ENCODE measurements at regions not wholly inside any gene's neighbourhood (a gene's known extent, or its start where the extent isn't known, plus 50 kb on each side); places are given as distances from the start of the nearest gene placed in this dataset.

DNA sequence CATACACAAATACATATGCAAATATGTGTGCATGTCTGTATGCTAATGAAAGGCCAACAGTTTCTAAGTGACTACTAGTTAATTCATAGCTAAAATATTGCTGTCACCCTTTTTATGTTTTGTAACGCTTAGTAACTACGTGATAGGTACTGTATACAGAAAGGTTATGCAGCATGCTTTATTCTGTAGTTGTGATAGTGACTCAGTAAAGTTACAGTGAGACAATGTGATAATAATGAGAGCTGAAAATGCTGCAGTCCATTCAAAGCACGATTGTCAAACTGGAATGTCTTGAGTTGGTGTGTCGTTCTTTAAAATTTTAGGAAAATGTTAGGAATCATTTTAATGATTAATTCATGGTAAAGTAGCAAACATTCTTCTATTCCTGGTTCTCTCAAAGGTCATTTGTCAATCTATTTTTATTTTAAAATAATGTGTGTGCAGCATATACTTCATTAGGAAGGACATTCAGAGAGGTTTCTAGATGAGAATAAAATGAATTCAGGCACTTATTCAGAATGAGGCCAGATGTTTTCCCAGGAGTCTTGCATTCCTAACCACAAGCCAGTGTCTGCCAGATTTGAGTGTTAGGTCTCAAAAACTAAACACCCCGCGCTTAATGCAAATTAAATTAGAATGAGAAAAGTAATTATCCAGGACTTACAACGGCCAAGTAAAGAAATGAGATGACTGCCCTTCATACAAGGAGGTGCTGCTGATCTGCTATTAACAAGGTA is 408.8 kb upstream of the FZD8 start:
- no peak for TF ChIP-seq CTCF (IDR thresholded peaks at IDR 0.05; ENCODE audit: borderline replicate concordance, control extremely low read depth, extremely low read depth, insufficient read depth, missing control alignments)
- DNase-seq (ENCODE audit: low spot score) = no peak
- in situ Hi-C loops (cut with MboI; ENCODE audit: low sequenced_read_pairs, unreplicated experiment) = no loop called here

DNA sequence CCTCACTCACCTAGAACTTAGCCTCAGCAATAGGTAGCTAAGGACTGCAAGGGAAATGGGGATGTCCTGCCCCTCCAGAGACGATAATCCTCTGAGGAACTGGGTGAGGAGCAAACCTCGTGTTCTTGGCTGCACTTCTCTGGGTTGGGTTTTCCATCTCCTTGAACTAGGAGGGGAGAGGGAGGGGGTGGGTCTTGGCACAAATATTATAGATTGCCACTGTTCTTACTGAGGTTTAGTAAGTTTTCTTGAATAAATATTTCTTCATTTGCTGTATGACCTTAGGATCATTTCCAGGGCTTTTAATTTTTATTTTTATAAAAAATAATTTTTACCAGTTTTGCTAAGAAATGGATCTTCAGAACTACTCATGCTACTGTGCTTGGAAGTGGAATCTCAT is 406.7 kb upstream of the FZD8 start:
- DNase-seq (ENCODE audit: low spot score) = no peak
- in situ Hi-C loops (cut with MboI; ENCODE audit: low sequenced_read_pairs, unreplicated experiment) = no loop called here
- no peak for TF ChIP-seq CTCF (IDR thresholded peaks at IDR 0.05; ENCODE audit: borderline replicate concordance, control extremely low read depth, extremely low read depth, insufficient read depth, missing control alignments)

DNA sequence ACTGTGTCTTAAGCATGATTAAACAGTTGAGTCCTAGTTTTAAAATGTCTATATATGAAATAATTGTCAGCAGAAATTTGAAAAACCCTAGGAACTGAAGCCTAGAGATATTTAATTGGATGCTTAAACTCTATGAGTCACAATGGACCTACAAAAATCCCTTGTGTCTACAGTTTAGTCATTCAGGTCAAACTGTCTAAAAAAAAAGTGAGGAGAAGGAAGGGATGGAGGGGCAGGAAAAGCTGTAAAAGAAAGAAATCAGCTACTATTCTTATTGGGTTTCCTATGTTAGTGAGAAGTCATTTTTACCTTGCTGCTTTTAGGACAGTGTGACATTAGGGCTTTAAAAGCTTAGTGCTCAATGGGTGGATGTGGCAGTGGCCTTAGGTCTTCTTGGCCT is 406.1 kb upstream of the FZD8 start:
- DNase-seq (ENCODE audit: low spot score) = no peak
- TF ChIP-seq CTCF (IDR thresholded peaks at IDR 0.05; ENCODE audit: borderline replicate concordance, control extremely low read depth, extremely low read depth, insufficient read depth, missing control alignments) = no peak
- in situ Hi-C loops (cut with MboI; ENCODE audit: low sequenced_read_pairs, unreplicated experiment) = no loop called here

GRCh38 chr10:36042135-36042534 is 400.0 kb upstream of the FZD8 start:
- TF ChIP-seq CTCF (IDR thresholded peaks at IDR 0.05; ENCODE audit: borderline replicate concordance, control extremely low read depth, extremely low read depth, insufficient read depth, missing control alignments) = no peak
- in situ Hi-C loops (cut with MboI; ENCODE audit: low sequenced_read_pairs, unreplicated experiment) = no loop called here
- DNase-seq (ENCODE audit: low spot score) = no peak

- TF ChIP-seq CTCF (IDR thresholded peaks at IDR 0.05; ENCODE audit: borderline replicate concordance, control extremely low read depth, extremely low read depth, insufficient read depth, missing control alignments) = no peak
- in situ Hi-C loops (cut with MboI; ENCODE audit: low sequenced_read_pairs, unreplicated experiment) = no loop called here
- DNase-seq (ENCODE audit: low spot score) = no peak
Measured at GRCh38 chr10:36038316-36038955, 396.3 kb upstream of the FZD8 start.

DNA sequence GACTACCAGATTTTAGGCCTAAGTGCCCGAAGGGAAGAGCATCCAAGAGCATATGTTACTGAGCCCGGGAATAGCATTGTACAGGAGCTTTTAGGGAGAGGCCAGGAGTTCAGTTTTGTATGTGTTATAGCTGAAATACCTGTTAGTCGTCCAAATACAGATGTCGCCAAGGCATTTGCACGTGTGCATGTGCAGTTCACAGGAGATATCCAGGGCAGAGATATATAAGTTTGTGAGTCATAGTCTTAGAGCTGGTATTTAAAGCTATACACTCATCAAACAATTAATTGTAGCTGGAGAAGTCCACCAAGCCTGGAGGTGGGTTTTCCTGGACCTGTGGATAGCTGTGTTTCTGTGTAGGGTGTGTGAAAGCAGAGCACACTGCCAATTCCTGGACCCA is 394.0 kb upstream of the FZD8 start:
- no peak for TF ChIP-seq CTCF (IDR thresholded peaks at IDR 0.05; ENCODE audit: borderline replicate concordance, control extremely low read depth, extremely low read depth, insufficient read depth, missing control alignments)
- DNase-seq (ENCODE audit: low spot score) = no peak
- in situ Hi-C loops (cut with MboI; ENCODE audit: low sequenced_read_pairs, unreplicated experiment) = no loop called here
